ENCODE measurements at regions not wholly inside any gene's neighbourhood (a gene's known extent, or its start where the extent isn't known, plus 50 kb on each side); places are given as distances from the start of the nearest gene placed in this dataset.

DNA sequence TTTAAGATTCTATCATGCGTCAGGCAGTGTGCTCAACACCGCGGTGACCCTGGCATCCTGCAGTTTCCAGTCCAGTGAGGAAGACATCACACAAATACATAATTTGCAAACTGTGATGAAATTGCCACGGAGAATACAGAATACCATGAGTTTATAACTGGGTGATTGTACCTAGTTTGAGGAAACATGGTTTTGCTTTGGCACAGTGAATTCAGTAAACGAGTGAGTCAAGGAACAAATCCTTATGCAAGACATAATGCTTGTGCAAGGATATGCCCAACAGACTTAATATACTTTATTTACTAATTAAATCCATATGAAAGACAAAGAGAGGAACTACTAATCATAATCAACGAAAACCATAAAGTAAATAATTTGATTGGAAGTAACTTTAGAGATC, 311.8 kb upstream of the TMTC1 start:
- TF ChIP-seq CTCF (IDR thresholded peaks at IDR 0.05) (no peak), POLR2A (IDR thresholded peaks at IDR 0.05) (no peak)
